OCI-LY1 (cell line): ENCODE measurements at regions not wholly inside any gene's neighbourhood (a gene's known extent, or its start where the extent isn't known, plus 50 kb on each side); places are given as distances from the start of the nearest gene placed in this dataset.

Experiments used
- H2AFZ ChIP-seq: fragments of 200-600 bp; sonication (generic), shearing (Covaris generic); 2 replicates; pipeline ENCODE4 v1.6.0; 2014; ENCODE audit warnings: antibody characterized with exemption, mild to moderate bottlenecking, low read length
- H3F3A ChIP-seq: fragments of 200-600 bp; sonication (generic), shearing (Covaris generic); 2 replicates; pipeline ENCODE4 v1.6.0; 2014; ENCODE audit warnings: mild to moderate bottlenecking, antibody characterized with exemption, low read length, moderate library complexity; ENCODE audit not compliant: insufficient read depth
- H3K27ac ChIP-seq: fragments of 200-600 bp; sonication (generic); 2 replicates; pipeline ENCODE4 v1.5.1; 2014; ENCODE audit warnings: low read length, mixed run types, mild to moderate bottlenecking, low read depth; ENCODE audit not compliant: poor library complexity, severe bottlenecking
- H3K27me3 ChIP-seq: fragments of 200-600 bp; sonication (generic); 2 replicates; pipeline ENCODE4 v1.6.0; 2014; ENCODE audit warnings: antibody characterized with exemption, mild to moderate bottlenecking, low read length, moderate library complexity; ENCODE audit not compliant: insufficient read depth
- H3K36me3 ChIP-seq: fragments of 200-600 bp; sonication (generic); 2 replicates; pipeline ENCODE4 v1.6.1; 2014; ENCODE audit warnings: mild to moderate bottlenecking, antibody characterized with exemption, low read length, moderate library complexity, mixed read lengths; ENCODE audit not compliant: insufficient read depth
- H3K4me1 ChIP-seq: fragments of 200-600 bp; sonication (generic); 2 replicates; pipeline ENCODE4 v1.5.1; 2014; ENCODE audit warnings: mild to moderate bottlenecking, low read length, moderate library complexity; ENCODE audit not compliant: insufficient read depth, severe bottlenecking
- H3K4me2 ChIP-seq: fragments of 200-600 bp; sonication (generic), shearing (Covaris generic); 2 replicates; pipeline ENCODE4 v1.6.1; 2014; ENCODE audit warnings: low read length
- H3K4me3 ChIP-seq: fragments of 200-600 bp; sonication (generic); 2 replicates; pipeline ENCODE4 v1.5.1; 2014; ENCODE audit warnings: low read length, low read depth, mild to moderate bottlenecking, mixed read lengths; ENCODE audit not compliant: poor library complexity, severe bottlenecking
- H3K79me2 ChIP-seq: fragments of 200-600 bp; shearing (Covaris generic); 2 replicates; pipeline ENCODE4 v1.6.1; 2016; ENCODE audit warnings: mixed run types, low read length, mixed read lengths; ENCODE audit not compliant: insufficient read depth
- H3K9ac ChIP-seq: fragments of 200-600 bp; sonication (generic), shearing (Covaris generic); 2 replicates; pipeline ENCODE4 v1.6.1; 2014; ENCODE audit warnings: mild to moderate bottlenecking, low read length, mixed read lengths
- H3K9me2 ChIP-seq: fragments of 200-600 bp; sonication (generic), shearing (Covaris generic); 2 replicates; pipeline ENCODE4 v1.6.1; 2014; ENCODE audit warnings: low read depth, mild to moderate bottlenecking, low read length, mixed read lengths
- H3K9me3 ChIP-seq: fragments of 200-600 bp; shearing (Covaris generic); 2 replicates; pipeline ENCODE4 v1.6.1; 2014; ENCODE audit warnings: low read length, mixed read lengths
- H4K20me1 ChIP-seq: fragments of 200-600 bp; sonication (generic), shearing (Covaris generic); 2 replicates; pipeline ENCODE4 v1.6.0; 2016; ENCODE audit warnings: mild to moderate bottlenecking, low read length; ENCODE audit not compliant: insufficient read depth
- CTCF ChIP-seq: fragments of 200-600 bp; sonication (generic), shearing (Covaris generic); IDR thresholded peaks from 2 replicates; pipeline ENCODE4 v1.5.1; 2017; ENCODE audit warnings: mild to moderate bottlenecking, antibody characterized with exemption, low read length, moderate library complexity, mixed read lengths
- EZH2 ChIP-seq: fragments of 200-600 bp; sonication (generic), shearing (Covaris generic); IDR thresholded peaks from 2 replicates; pipeline ENCODE4 v1.8.0; 2017; ENCODE audit warnings: borderline replicate concordance, mixed run types, mild to moderate bottlenecking, antibody characterized with exemption, low read length, moderate library complexity, mixed read lengths

GRCh38 chr16:86979061-86979460 is 338.1 kb downstream of the C16orf95 start:
- H3K27me3 ChIP-seq = peaks cover 4% of the 10 kb centered on the region; the same call in 1 of the 2 replicates

GRCh38 chr16:86979984-86980553 is 337.1 kb downstream of the C16orf95 start:
- Histone ChIP-seq H4K20me1 (no peaks in the 10 kb centered on the region), H3K79me2 (no peaks in the 10 kb centered on the region), H3K9me2 (no peaks in the 10 kb centered on the region), H2AFZ (no peak overlapping the region), H3K4me3 (no peak overlapping the region), H3K27ac (no peak overlapping the region), H3F3A (no peaks in the 10 kb centered on the region), H3K4me2 (no peak overlapping the region), H3K27me3 (no peaks in the 10 kb centered on the region; the same call in 1 of the 2 replicates), H3K4me1 (no peaks in the 10 kb centered on the region), H3K36me3 (no peaks in the 10 kb centered on the region), H3K9me3 (no peaks in the 10 kb centered on the region), H3K9ac (no peak overlapping the region)
- no peak for TF ChIP-seq EZH2
- TF ChIP-seq CTCF = no peak

More at GRCh38 chr16:86979061-86979460, 338.1 kb downstream of the C16orf95 start:
- no peaks in the 10 kb centered on the region for H4K20me1 ChIP-seq
- no peaks in the 10 kb centered on the region for H3K9me3 ChIP-seq
- no peaks in the 10 kb centered on the region for H3K4me1 ChIP-seq
- H2AFZ ChIP-seq = no peak overlapping the region
- H3K4me3 ChIP-seq = no peak overlapping the region
- no peak overlapping the region for H3K4me2 ChIP-seq
- H3K9me2 ChIP-seq = no peaks in the 10 kb centered on the region
- no peaks in the 10 kb centered on the region for H3K36me3 ChIP-seq
- no peak for TF ChIP-seq CTCF
- no peak for TF ChIP-seq EZH2
- H3K9ac ChIP-seq = no peak overlapping the region
- no peak overlapping the region for H3K27ac ChIP-seq
- H3F3A ChIP-seq = no peaks in the 10 kb centered on the region
- no peaks in the 10 kb centered on the region for H3K79me2 ChIP-seq

- H3K27me3 ChIP-seq = no peaks in the 10 kb centered on the region; the same call in 1 of the 2 replicates
- H3K4me3 ChIP-seq = no peak overlapping the region
- H4K20me1 ChIP-seq = no peaks in the 10 kb centered on the region
- H3K4me1 ChIP-seq = no peaks in the 10 kb centered on the region
- H3K9ac ChIP-seq = no peak overlapping the region
- no peaks in the 10 kb centered on the region for H3K36me3 ChIP-seq
- no peaks in the 10 kb centered on the region for H3K79me2 ChIP-seq
- H3K27ac ChIP-seq = no peak overlapping the region
- H3K4me2 ChIP-seq = no peak overlapping the region
- H3F3A ChIP-seq = no peaks in the 10 kb centered on the region
- H3K9me3 ChIP-seq = no peaks in the 10 kb centered on the region
- TF ChIP-seq EZH2 = no peak
- no peak for TF ChIP-seq CTCF
- H3K9me2 ChIP-seq = no peaks in the 10 kb centered on the region
- H2AFZ ChIP-seq = no peak overlapping the region
Measured at GRCh38 chr16:86980644-86981043, 336.5 kb downstream of the C16orf95 start.
